ENCODE measurements at regions not wholly inside any gene's neighbourhood (a gene's known extent, or its start where the extent isn't known, plus 50 kb on each side); places are given as distances from the start of the nearest gene placed in this dataset.

DNA sequence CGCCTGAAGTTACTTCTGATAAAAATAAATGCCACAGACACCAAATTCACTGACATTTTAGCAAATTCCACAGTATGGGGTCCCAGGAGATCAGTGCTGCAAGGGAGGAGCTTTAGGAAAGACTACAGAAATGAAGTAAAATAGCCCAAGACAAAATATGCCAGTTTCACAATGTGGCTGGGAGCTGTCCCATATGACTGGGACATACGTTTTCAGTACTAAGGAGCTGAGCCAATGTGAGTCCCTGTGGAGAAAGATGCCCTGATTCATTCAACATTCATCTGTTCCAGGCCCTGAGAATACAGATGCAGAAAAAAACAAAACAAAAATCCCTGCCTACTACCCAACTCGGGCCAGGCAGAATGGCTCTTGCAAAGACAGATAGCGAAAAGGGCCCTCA, 63.4 kb upstream of the FAM174B start:
- TF ChIP-seq, protein P1, sequence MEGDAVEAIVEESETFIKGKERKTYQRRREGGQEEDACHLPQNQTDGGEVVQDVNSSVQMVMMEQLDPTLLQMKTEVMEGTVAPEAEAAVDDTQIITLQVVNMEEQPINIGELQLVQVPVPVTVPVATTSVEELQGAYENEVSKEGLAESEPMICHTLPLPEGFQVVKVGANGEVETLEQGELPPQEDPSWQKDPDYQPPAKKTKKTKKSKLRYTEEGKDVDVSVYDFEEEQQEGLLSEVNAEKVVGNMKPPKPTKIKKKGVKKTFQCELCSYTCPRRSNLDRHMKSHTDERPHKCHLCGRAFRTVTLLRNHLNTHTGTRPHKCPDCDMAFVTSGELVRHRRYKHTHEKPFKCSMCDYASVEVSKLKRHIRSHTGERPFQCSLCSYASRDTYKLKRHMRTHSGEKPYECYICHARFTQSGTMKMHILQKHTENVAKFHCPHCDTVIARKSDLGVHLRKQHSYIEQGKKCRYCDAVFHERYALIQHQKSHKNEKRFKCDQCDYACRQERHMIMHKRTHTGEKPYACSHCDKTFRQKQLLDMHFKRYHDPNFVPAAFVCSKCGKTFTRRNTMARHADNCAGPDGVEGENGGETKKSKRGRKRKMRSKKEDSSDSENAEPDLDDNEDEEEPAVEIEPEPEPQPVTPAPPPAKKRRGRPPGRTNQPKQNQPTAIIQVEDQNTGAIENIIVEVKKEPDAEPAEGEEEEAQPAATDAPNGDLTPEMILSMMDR (IDR thresholded peaks at IDR 0.05; ENCODE audit: insufficient read depth, low read length, poor library complexity, severe bottlenecking): no peak
- TF ChIP-seq EZH2phosphoT487 (conservative IDR thresholded peaks at IDR 0.05; ENCODE audit: low read length): no peak

Data from SU-DHL-6 (cell line).